ENCODE measurements at regions not wholly inside any gene's neighbourhood (a gene's known extent, or its start where the extent isn't known, plus 50 kb on each side); places are given as distances from the start of the nearest gene placed in this dataset.

DNA sequence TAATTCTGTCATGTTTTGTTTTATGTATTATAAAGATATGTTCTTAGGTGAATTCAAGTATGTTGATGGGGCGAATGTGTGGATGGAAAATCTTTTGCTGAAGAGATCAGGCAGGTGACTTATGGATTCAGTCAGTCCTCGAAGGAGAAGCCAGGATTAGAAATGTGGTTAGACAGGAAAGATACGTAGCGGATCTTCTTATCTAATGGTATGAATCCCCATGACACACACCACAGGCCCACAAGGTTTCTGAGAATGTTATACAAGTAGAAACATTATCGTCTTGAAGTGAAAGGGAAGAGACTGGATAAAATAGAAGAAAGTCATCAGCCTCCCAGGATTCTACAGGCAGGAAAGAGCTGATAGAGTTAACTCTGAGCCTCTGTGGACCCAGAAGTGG is 69.0 kb upstream of the RFXAP start:
- Mint-ChIP-seq H3K36me3 (ENCODE audit: low read depth) (no peaks in the 10 kb centered on the region), H3K27me3 (ENCODE audit: insufficient read depth) (peaks cover 2% of the 10 kb centered on the region), H3K4me3 (no peak overlapping the region), H3K9me3 (peaks cover 2% of the 10 kb centered on the region), H3K27ac (no peak overlapping the region), H3K4me1 (no peaks in the 10 kb centered on the region)
- H3K27me3 ChIP-seq (ENCODE audit: control insufficient read depth, insufficient read depth, low read length, poor library complexity, severe bottlenecking), result no peaks in the 10 kb centered on the region
- H3K36me3 ChIP-seq (ENCODE audit: control insufficient read depth, insufficient read depth, low read length), result no peaks in the 10 kb centered on the region
- H3K27ac ChIP-seq (ENCODE audit: low read depth, low read length), result no peak overlapping the region
- no peak overlapping the region for H3K4me3 ChIP-seq (ENCODE audit: low read length)
- no peak overlapping the region for H3K9ac ChIP-seq (ENCODE audit: extremely low read depth, low read length, poor library complexity, severe bottlenecking)
- TF ChIP-seq, protein P1, sequence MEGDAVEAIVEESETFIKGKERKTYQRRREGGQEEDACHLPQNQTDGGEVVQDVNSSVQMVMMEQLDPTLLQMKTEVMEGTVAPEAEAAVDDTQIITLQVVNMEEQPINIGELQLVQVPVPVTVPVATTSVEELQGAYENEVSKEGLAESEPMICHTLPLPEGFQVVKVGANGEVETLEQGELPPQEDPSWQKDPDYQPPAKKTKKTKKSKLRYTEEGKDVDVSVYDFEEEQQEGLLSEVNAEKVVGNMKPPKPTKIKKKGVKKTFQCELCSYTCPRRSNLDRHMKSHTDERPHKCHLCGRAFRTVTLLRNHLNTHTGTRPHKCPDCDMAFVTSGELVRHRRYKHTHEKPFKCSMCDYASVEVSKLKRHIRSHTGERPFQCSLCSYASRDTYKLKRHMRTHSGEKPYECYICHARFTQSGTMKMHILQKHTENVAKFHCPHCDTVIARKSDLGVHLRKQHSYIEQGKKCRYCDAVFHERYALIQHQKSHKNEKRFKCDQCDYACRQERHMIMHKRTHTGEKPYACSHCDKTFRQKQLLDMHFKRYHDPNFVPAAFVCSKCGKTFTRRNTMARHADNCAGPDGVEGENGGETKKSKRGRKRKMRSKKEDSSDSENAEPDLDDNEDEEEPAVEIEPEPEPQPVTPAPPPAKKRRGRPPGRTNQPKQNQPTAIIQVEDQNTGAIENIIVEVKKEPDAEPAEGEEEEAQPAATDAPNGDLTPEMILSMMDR (conservative IDR thresholded peaks at IDR 0.05), result no peak
- WGBS, 2 experiments (ENCODE audit: insufficient coverage in 1 of 2, insufficient read length in 1 of 2), result 82 to 94% methylated on average over 5 of the region's 5 CpGs
- H3K9me3 ChIP-seq (ENCODE audit: control insufficient read depth, low read length), result peaks cover 3% of the 10 kb centered on the region
- H3K4me1 ChIP-seq (ENCODE audit: control insufficient read depth, insufficient read depth, low read length), result no peaks in the 10 kb centered on the region
- DNase-seq, result no peak

DNA sequence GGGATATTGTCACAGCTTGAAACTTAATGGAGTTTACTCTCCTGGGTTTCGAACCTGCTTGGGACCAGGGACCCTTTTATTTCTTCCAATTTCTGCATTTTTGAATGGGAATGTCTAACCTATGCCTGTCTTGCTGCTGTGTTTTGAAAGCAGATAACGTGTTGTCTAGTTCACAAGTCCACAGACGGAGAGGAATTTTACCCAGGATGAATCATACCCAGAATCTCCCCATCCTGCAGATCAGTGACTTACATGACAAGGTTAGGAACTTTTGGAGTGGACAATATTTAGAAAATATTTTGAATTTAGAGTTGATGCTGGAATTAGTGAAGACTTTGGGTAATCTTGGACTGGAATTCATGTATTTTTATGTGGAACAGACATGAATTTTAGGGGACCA is 68.6 kb upstream of the RFXAP start:
- H3K36me3 Mint-ChIP-seq (ENCODE audit: low read depth), result no peaks in the 10 kb centered on the region
- H3K27ac ChIP-seq (ENCODE audit: low read depth, low read length), result no peak overlapping the region
- DNase-seq, result no peak
- no peak overlapping the region for H3K4me3 ChIP-seq (ENCODE audit: low read length)
- no peak overlapping the region for H3K4me3 Mint-ChIP-seq
- H3K4me1 Mint-ChIP-seq, result no peaks in the 10 kb centered on the region
- WGBS, 2 experiments (ENCODE audit: insufficient coverage in 1 of 2, insufficient read length in 1 of 2), result 96 to 100% methylated on average over 2 to 3 of the region's 3 CpGs
- no peak overlapping the region for H3K27ac Mint-ChIP-seq
- H3K27me3 ChIP-seq (ENCODE audit: control insufficient read depth, insufficient read depth, low read length, poor library complexity, severe bottlenecking), result no peaks in the 10 kb centered on the region
- no peaks in the 10 kb centered on the region for H3K4me1 ChIP-seq (ENCODE audit: control insufficient read depth, insufficient read depth, low read length)
- peaks cover 2% of the 10 kb centered on the region for H3K27me3 Mint-ChIP-seq (ENCODE audit: insufficient read depth)
- H3K9me3 ChIP-seq (ENCODE audit: control insufficient read depth, low read length), result peaks cover 3% of the 10 kb centered on the region
- TF ChIP-seq, protein P1 (conservative IDR thresholded peaks at IDR 0.05), result no peak
- H3K9ac ChIP-seq (ENCODE audit: extremely low read depth, low read length, poor library complexity, severe bottlenecking), result no peak overlapping the region
- H3K9me3 Mint-ChIP-seq, result peaks cover 2% of the 10 kb centered on the region
- no peaks in the 10 kb centered on the region for H3K36me3 ChIP-seq (ENCODE audit: control insufficient read depth, insufficient read depth, low read length)

DNA sequence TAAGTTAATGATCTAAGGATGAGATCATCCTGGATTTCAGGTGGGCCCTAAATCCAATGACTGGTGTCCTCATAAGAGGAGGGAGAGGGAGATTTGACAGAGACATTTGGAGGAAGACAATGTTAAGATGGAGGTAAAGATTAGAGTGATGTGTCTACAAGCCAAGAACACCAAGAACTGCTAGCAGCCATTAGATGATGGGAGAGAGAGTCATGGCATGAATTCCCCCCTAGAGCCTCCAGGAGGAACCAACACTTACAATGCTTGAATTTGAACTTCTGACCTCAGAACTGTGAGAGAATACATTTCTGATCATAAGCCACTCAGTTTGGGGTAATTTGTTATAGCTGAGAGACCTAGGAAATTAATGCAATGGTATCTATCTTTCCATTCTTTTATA is 68.1 kb upstream of the RFXAP start:
- no peaks in the 10 kb centered on the region for H3K4me1 Mint-ChIP-seq
- H3K9me3 ChIP-seq (ENCODE audit: control insufficient read depth, low read length), result peaks cover 3% of the 10 kb centered on the region
- no peaks in the 10 kb centered on the region for H3K36me3 ChIP-seq (ENCODE audit: control insufficient read depth, insufficient read depth, low read length)
- H3K4me1 ChIP-seq (ENCODE audit: control insufficient read depth, insufficient read depth, low read length), result no peaks in the 10 kb centered on the region
- DNase-seq, result no peak
- H3K9ac ChIP-seq (ENCODE audit: extremely low read depth, low read length, poor library complexity, severe bottlenecking), result no peak overlapping the region
- H3K4me3 Mint-ChIP-seq, result no peak overlapping the region
- no peak overlapping the region for H3K27ac Mint-ChIP-seq
- TF ChIP-seq, protein P1 (conservative IDR thresholded peaks at IDR 0.05), result no peak
- peaks cover 2% of the 10 kb centered on the region for H3K9me3 Mint-ChIP-seq
- H3K36me3 Mint-ChIP-seq (ENCODE audit: low read depth), result no peaks in the 10 kb centered on the region
- H3K27me3 Mint-ChIP-seq (ENCODE audit: insufficient read depth), result peaks cover 2% of the 10 kb centered on the region
- no peaks in the 10 kb centered on the region for H3K27me3 ChIP-seq (ENCODE audit: control insufficient read depth, insufficient read depth, low read length, poor library complexity, severe bottlenecking)
- H3K27ac ChIP-seq (ENCODE audit: low read depth, low read length), result no peak overlapping the region
- no peak overlapping the region for H3K4me3 ChIP-seq (ENCODE audit: low read length)

All from endodermal cell (in vitro differentiated cells).